GM13976 (cell line): ENCODE measurements at regions not wholly inside any gene's neighbourhood (a gene's known extent, or its start where the extent isn't known, plus 50 kb on each side); places are given as distances from the start of the nearest gene placed in this dataset.
"Not testable (repeated sequence)": the region's sequence is repeated elsewhere in the genome, so short reads cannot be mapped to it uniquely, and the experiment has no call there.

ENCODE experiments used
- DNase-seq: peaks from one replicate; pipeline ENCODE4 v3.0.0; 2012; ENCODE audit warnings: low spot score
- CTCF ChIP-seq: IDR thresholded peaks from 2 replicates; pipeline ENCODE4 v1.5.1; 2012; ENCODE audit warnings: borderline replicate concordance, mild to moderate bottlenecking; ENCODE audit not compliant: insufficient read depth; ENCODE audit errors: extremely low read depth, missing control alignments, control extremely low read depth
- in situ Hi-C: fragments of 300-500 bp; cut with MboI; formaldehyde crosslinking; loops from one replicate; pipeline ENCODE4 v1.12.0; 2022; ENCODE audit warnings: low sequenced_read_pairs, mixed read lengths, inconsistent platforms; ENCODE audit not compliant: unreplicated experiment

DNA sequence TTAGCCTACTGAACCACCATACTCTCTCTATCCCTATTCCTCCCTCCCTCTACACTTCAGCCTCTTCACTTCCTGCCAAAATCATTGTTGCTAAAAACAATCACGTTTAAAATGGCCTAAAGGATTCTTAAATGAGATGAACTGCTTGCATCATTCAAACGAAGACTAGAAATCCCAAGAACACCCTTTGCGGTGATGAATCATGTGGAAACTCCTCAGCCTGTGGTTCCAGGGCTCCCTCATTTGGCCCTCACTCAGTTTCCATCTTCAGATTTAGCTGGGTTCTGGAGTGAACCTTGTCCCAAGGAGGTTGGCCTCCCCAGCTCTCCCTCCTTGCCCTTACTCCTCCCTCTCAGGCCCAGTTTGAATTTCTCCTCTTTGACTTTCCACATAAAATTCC is 125.6 kb upstream of the CDC42EP3 start:
- in situ Hi-C loops: no loop called here
- DNase-seq: no peak
- no peak for TF ChIP-seq CTCF

- DNase-seq: no peak
- in situ Hi-C loops: no loop called here
- TF ChIP-seq CTCF: no peak
Observed at GRCh38 chr2:37798315-37799005, 126.6 kb upstream of the RMDN2 start.

DNA sequence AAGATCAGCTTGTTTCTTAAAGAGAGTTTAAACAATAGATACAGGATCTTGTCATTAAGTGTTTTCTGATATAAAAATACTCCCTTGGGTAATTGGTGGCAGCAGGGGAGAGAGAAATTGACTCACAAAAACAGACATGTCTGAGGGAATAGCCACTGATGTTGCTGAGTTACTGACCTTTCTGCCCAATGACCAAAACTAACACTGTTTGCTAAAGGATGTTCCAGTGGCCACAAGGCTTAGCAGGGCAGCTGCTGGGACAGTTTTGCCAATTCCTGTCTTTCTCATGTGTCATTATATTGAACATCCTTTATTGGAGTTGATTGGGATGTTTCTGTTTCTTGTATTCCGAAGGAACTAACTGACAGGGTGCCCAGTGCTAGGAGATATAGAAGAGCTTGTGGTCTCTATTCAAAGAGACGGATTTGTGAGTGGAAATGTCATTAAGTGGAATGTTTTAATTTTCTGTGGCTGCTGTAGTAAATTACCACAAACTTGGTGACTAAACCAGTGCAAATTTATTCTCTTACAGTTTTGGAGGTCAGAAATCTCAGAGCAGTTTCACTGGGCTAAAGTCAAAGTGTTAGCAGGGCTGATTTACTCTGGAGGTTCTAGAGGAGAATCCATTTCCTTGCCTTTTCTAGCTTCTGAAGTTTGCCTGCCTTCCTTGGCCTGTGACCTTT is 124.8 kb upstream of the RMDN2 start:
- no peak for DNase-seq
- in situ Hi-C loops: no loop called here
- no peak for TF ChIP-seq CTCF

DNA sequence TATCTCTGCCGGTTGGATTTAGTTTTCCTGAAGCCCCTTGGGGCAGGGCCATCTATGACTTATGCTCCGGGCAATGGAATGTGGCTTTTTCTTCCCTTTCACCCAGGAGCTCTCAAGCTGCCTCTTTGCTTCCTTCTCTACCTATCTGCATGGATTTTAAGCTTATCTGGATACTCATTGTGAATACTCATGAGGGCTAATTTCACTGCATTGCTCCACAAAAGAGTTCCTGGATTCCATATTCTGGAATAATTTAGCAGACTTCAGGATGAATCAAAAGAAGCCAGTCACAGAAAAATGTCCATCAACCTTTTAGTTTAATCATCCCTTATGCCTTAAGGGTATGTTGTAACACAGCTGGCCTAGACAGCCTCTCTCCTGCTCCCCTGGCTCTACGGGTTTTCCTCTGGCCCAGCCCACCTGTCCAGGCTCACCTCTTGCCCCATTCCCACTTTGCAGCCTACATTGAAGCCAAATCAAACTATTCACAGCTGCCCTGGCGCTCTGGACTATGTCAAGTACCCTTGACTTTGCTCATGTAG is 122.8 kb upstream of the RMDN2 start:
- DNase-seq: no peak
- in situ Hi-C loops: no loop called here
- TF ChIP-seq CTCF: no peak

DNA sequence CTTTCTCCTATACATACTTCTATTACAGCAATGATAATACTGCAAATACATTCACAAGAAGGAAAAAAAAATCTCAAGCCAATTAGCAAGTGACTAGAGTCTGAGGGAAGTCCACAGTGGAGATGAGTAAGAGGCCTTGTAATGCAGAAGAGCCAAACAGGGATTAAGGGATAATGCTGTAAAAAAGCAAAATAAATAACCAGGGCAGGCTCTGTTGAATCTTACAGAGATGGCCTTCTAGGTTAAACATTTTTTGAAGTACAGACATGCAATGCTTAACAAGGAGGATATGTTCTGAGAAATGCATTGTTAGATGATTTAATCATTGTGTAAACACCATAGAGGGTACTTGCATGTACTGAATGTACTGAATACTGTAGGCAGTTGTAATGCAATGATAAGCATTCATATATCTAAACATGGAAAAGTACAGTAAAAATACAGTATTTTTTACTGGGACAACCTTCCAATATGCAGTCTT is 122.1 kb upstream of the RMDN2 start:
- DNase-seq: no peak
- no peak for TF ChIP-seq CTCF
- in situ Hi-C loops: no loop called here

DNA sequence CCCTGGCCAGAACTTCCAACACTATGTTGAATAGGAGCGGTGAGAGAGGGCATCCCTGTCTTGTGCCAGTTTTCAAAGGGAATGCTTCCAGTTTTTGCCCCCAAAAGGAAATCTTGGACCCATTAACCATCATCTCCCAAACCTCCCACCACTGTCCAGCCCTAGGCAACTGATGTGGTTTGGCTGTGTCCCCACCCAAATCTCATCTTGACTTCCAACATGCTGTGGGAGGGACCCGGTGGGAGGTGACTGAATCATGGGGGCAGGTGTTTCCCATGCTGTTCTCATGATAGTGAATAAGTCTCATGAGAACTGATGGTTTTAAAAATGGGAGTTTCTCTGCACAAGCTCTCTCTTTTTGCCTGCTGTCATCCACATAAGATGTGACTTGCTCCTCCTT is 119.1 kb upstream of the RMDN2 start:
- DNase-seq, in situ Hi-C loops: not testable (repeated sequence)

DNA sequence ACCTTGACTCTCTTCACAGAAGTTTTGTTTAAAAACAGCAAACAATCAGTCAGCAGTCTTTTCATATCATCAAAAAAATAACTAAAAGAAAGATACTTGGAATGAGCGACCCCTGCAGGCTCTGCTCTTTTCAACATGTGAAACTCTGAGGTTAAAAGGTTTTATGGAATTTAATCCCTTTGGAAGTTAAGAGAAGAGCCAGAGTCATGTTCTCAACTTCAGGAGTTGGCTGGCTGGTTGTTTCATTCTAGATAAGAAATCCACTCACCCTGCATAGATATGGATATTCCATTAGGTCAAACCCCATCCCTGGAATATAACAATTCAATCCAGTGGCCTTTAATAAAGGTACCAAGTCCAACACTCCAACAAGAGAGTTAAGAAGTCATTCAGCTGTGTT is 115.6 kb upstream of the RMDN2 start:
- DNase-seq: no peak
- TF ChIP-seq CTCF: no peak
- in situ Hi-C loops: no loop called here
